GM12873 (cell line): ENCODE measurements at regions not wholly inside any gene's neighbourhood (a gene's known extent, or its start where the extent isn't known, plus 50 kb on each side); places are given as distances from the start of the nearest gene placed in this dataset.

Experiments
- TF ChIP-seq, protein P1 (sequence below): IDR thresholded peaks from 2 replicates; pipeline ENCODE4 v1.5.1; 2012; ENCODE audit warnings: low read depth, mild to moderate bottlenecking, moderate library complexity, low read length, control low read depth; ENCODE audit not compliant: insufficient read depth; ENCODE audit errors: missing control alignments

GRCh38 chr1:169012416-169012815 is 94.1 kb upstream of the ATP1B1 start:
- TF ChIP-seq, protein P1, sequence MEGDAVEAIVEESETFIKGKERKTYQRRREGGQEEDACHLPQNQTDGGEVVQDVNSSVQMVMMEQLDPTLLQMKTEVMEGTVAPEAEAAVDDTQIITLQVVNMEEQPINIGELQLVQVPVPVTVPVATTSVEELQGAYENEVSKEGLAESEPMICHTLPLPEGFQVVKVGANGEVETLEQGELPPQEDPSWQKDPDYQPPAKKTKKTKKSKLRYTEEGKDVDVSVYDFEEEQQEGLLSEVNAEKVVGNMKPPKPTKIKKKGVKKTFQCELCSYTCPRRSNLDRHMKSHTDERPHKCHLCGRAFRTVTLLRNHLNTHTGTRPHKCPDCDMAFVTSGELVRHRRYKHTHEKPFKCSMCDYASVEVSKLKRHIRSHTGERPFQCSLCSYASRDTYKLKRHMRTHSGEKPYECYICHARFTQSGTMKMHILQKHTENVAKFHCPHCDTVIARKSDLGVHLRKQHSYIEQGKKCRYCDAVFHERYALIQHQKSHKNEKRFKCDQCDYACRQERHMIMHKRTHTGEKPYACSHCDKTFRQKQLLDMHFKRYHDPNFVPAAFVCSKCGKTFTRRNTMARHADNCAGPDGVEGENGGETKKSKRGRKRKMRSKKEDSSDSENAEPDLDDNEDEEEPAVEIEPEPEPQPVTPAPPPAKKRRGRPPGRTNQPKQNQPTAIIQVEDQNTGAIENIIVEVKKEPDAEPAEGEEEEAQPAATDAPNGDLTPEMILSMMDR, result no peak

GRCh38 chr1:169013821-169014220 is 92.7 kb upstream of the ATP1B1 start:
- TF ChIP-seq, protein P1, result no peak

DNA sequence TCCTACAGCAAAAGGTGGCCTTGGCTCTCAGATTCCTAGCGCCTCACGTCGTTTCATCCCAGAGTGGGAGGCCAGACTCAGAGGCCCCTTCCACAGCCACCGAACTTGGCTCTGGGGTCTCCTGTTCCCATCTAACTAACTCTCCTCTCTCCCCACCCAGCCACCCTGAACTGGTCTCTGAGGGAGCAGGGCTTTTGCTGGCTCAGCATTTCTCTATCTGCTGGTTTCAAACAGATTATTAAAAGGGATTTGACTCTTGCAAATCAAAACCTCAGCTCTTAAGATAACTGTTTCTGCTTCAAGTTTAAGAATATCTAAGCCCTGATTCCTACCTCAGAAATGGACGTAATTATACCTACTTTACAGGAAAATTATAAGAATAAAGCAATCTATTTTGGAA is 91.0 kb upstream of the ATP1B1 start:
- TF ChIP-seq, protein P1, result no peak

GRCh38 chr1:169018751-169019150 is 87.7 kb upstream of the ATP1B1 start:
- TF ChIP-seq, protein P1, result no peak

- TF ChIP-seq, protein P1, result no peak
Measured at GRCh38 chr1:169019419-169020058, 87.0 kb upstream of the ATP1B1 start.

DNA sequence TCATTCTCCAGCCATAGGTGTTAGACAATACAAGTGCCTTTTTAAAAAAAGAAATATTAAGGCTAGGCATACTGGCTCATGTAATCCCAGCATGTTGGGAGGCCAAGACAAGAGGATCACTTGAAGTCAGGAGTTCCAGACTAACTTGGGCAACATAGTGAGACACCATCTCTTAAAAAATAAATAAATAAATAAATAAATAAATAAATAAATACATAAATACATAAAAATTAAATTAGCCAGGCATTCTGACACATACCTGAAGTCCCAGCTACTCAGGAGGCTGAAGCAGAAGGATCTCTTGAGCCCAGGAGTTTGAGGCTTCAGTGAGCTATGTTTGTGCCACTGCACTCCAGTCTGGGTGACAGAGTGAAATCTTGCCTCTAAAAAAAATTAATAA is 85.8 kb upstream of the ATP1B1 start:
- TF ChIP-seq, protein P1, result no peak

DNA sequence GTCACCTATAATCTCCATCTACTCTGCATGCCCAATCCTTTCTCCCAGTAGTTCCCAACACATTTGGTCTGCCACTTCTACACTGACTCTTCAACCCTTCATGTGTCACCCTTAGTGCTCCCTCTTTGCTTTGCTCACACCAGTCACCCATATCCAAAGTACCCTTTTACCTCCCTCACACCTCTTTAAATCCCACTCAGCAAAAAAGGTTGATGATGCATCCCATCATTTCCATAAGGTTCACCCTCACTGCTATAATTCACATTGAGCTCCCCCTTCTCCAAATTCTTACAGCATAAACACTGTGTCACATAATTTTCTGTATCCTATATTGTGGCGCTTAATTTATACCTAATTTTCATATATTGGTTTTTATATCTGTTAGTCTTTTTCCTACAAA is 83.8 kb upstream of the ATP1B1 start:
- TF ChIP-seq, protein P1, result no peak

- TF ChIP-seq, protein P1, result no peak
Measured at GRCh38 chr1:169024255-169024654, 82.2 kb upstream of the ATP1B1 start.
